GM12873 (cell line): ENCODE measurements at regions not wholly inside any gene's neighbourhood (a gene's known extent, or its start where the extent isn't known, plus 50 kb on each side); places are given as distances from the start of the nearest gene placed in this dataset.

ENCODE experiments used
- TF ChIP-seq, protein P1 (sequence below): IDR thresholded peaks from 2 replicates; pipeline ENCODE4 v1.5.1; 2012; ENCODE audit warnings: low read depth, mild to moderate bottlenecking, moderate library complexity, low read length, control low read depth; ENCODE audit not compliant: insufficient read depth; ENCODE audit errors: missing control alignments

DNA sequence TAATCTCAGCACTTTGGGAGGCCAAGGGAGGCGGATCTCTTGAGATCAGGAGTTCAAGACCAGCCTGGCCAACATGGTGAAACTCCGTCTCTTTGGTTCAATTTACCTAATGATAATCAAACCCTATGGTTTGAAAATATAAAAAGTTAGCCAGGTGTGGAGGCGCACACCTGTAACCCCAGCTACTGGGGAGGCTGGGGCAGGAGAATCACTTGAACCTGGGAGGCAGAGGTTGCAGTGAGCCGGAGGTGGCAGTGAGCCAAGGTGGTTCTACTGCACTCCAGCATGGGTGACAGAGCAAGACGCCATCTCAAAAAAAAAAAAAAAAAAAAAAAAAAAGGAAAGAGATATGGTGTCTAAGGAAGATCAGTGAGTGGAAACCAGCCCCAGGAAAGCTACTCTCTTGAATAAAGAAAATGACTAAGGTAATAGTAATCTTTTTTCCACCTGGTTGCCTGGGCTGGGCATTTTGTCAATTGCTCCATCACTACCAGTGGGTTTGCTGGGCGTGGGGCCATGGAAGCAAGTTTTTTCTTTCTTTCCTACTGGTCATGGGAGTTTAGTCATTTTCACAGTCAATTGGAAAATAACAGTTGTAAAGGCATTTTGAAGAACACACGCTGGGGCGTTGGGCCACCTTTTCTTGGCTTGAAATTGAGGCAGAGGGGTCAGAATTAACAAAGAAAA is 387.6 kb upstream of the RGMA start:
- TF ChIP-seq, protein P1, sequence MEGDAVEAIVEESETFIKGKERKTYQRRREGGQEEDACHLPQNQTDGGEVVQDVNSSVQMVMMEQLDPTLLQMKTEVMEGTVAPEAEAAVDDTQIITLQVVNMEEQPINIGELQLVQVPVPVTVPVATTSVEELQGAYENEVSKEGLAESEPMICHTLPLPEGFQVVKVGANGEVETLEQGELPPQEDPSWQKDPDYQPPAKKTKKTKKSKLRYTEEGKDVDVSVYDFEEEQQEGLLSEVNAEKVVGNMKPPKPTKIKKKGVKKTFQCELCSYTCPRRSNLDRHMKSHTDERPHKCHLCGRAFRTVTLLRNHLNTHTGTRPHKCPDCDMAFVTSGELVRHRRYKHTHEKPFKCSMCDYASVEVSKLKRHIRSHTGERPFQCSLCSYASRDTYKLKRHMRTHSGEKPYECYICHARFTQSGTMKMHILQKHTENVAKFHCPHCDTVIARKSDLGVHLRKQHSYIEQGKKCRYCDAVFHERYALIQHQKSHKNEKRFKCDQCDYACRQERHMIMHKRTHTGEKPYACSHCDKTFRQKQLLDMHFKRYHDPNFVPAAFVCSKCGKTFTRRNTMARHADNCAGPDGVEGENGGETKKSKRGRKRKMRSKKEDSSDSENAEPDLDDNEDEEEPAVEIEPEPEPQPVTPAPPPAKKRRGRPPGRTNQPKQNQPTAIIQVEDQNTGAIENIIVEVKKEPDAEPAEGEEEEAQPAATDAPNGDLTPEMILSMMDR = no peak

DNA sequence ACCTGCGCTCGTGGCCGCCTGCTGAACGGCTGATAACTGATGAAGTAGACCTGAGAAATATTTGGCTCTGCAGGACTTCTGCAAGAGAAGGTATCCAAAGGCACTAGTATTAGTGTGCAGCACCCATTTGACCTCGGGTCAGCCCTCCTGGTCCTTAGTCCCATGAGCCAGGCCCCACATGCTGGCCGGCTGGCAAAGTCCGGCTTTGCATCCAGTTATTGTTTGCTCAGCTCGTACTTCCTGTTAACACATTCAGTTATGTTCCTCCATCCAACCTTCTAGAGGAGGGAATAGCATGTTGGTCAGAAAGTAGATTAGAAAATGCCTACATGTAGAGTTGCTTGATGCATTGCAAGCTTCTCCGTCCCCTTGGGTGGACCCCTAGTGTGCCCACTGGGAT is 385.7 kb upstream of the RGMA start:
- TF ChIP-seq, protein P1 = no peak

DNA sequence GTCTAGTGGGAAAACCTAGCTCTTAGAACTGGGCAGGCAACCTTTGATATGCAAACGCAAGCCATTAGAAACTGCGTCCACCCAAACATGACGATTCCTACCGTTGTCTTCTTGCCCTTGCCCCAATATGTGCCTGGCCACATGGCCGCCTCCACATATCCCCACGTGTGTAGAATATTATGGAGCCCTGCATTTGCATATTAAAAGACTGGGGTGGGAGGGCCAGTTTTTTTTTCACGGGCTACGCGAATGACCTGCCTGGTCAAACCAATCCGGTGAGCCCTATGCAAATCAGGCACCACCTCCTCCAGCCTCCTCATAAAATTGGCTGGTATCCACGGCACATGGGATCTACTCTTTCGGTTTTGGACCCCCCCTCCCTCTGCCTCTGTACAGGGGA is 381.0 kb upstream of the RGMA start:
- TF ChIP-seq, protein P1 = no peak

DNA sequence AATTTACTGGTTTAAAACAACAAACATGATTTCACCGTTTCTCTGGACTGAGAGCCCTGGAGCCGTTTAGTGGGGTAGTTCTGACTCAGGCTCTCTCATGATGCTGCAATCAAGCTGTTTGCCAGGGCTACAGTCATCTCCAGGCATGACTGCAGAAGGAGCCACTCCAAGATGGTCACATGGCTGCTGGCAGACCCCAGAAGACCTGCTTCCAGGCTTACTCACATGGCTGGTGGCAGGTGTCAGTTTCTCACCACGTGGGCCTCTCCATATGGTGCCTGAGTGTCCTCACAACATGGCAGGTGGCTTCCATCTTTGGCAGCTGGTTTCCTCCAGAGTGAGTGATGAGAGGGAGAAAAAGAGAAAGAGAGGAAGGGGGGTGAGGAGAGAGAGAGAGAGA is 378.3 kb upstream of the RGMA start:
- TF ChIP-seq, protein P1 = no peak

DNA sequence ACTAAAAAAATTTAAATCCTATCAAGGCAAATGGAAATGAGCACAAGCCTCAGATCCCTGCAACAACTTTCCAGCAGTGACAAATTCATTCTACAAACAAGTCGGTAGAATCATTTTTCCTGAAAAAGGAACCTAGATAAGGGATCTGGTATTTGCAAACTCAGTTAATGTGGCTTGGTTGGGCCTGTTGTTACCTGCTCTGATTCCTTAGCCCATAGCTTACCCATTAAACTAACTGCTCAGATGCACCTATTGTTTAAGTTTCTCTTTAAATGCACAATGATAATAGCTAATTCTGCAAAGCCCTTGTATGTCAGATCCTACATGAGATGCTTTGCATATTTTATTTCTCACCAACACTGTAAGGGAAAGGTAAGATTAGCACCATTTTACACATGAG is 377.4 kb upstream of the RGMA start:
- TF ChIP-seq, protein P1 = no peak

DNA sequence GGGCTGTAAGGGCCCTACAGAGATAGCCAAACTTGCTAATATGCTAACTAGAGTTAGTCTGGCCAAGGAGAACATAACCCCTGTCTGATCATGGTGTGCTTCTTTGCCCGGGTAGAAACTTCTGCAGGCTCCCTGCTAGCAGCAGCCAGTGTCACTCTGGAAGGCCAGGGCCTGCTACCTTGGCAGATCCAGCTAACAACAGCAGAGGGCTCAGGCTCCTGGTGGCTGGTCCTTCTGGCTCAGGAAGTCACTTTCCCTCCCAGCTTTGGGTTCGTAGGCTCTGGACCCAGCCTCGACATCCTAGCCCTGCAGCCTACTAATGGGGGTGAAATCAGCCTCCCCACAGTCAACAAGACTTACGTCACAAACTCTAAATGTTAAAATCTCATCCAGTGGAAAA is 373.7 kb upstream of the RGMA start:
- TF ChIP-seq, protein P1 = no peak

DNA sequence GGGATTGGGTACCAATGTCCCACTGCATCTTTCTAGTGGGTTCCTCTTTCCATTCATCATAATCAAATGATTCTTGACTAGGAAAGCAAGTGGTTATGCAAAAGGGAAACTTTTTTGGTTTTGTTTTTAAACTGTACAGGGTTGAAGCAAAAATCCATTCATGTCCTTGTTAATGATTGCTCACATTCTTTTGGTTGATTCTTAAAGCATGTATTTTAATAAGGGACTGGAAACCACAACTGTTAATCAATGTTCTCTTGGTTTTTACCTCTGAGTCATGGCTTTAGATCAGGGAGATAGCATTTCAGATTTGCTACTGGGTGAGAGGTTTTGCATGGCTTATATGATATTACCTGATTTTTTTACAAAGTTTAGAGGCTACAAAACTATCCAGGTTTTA is 371.7 kb upstream of the RGMA start:
- TF ChIP-seq, protein P1 = no peak

DNA sequence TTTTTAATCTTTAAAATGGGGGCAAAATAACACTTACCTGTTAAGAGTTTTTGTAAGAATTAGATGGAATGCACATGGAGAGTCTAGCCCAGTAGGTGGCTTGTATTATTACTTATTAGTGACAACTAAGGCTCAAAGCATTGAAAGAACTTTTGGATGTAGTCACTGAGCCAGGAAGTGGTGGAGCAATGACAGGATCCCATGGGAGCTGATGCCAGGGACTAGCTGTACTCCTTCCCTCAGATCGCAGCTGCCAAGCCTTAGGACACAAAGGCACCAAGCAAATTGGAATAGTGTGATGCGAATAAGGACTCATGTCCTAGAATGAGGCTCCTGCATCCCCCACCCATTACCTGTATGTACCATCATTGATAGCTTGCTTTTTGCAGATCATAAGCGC is 370.4 kb upstream of the RGMA start:
- TF ChIP-seq, protein P1 = no peak
